ENCODE measurements at regions not wholly inside any gene's neighbourhood (a gene's known extent, or its start where the extent isn't known, plus 50 kb on each side); places are given as distances from the start of the nearest gene placed in this dataset.

DNA sequence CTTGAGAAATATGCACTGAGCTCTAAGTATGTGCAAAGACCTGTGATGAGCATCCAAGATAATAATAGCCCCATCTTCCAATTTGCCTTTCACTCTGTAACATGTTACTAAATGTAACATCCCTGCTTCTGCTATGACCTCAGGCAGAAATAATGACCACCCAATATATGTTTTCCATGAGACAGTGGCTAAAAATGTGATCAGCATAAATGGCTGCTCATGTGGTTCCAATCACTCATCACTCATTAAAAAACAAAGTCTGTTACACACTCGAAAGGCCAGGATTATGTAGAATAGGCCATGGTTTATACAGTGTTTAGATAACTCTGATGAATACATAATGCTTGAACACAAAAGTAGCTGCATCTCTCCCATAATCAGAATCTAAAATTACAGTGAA lies 71.4 kb upstream of the MOCS2 start:
- Histone ChIP-seq H2AFZ (no peak overlapping the region), H3K9ac (no peak overlapping the region), H4K20me1 (ENCODE audit: insufficient read depth) (no peaks in the 10 kb centered on the region), H3K4me2 (ENCODE audit: unreplicated experiment) (no peak overlapping the region), H3K9me2 (ENCODE audit: insufficient read depth) (no peaks in the 10 kb centered on the region), H3K4me3 (no peak overlapping the region), H3K79me2 (ENCODE audit: insufficient read depth) (no peaks in the 10 kb centered on the region), H3K27ac (no peak overlapping the region), H3K27me3 (replicated peaks; ENCODE audit: insufficient read depth) (no peaks in the 10 kb centered on the region), H3K9me3 (ENCODE audit: low read depth) (no peaks in the 10 kb centered on the region), H3K36me3 (ENCODE audit: low read depth) (no peaks in the 10 kb centered on the region), H3K4me1 (ENCODE audit: insufficient read depth) (no peaks in the 10 kb centered on the region), H3F3A (ENCODE audit: insufficient read depth) (no peaks in the 10 kb centered on the region)
- no peak for DNase-seq
- TF ChIP-seq EZH2 (IDR thresholded peaks at IDR 0.05; ENCODE audit: insufficient read depth, poor library complexity, severe bottlenecking) (no peak), EZH2phosphoT487 (IDR thresholded peaks at IDR 0.05; ENCODE audit: insufficient read depth, low read depth) (no peak)
- in situ Hi-C loops (cut with MboI) = no loop called here
- 50 to 74% methylated on average over 1 of the region's 1 CpG for WGBS, 2 experiments (ENCODE audit: low coverage in 1 of 2, low lambda C conversion rate in 2 of 2, missing lambda C conversion rate in 2 of 2)

DNA sequence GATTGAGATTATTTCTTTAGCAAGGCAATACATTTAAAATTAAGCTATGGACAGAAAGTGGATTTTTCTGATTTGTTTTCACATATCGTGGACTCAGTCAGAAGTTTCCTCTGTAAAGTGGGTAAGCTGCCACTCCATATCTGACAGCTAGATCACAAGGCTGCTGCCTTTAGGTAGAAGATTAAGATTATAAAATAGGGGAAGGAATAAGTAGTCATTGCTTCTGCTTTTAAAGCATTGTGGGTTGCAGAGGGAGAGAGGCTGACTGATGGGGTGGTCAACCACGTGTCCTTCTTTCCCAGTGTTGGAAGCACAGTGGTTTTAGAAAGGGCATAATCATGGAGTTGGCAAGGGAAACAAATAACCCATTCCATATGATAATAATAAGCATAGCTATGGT lies 74.3 kb upstream of the MOCS2 start:
- H3K9ac ChIP-seq = no peak overlapping the region
- H3F3A ChIP-seq (ENCODE audit: insufficient read depth) = no peaks in the 10 kb centered on the region
- WGBS, 2 experiments (ENCODE audit: low coverage in 1 of 2, low lambda C conversion rate in 2 of 2, missing lambda C conversion rate in 2 of 2) = 78 to 81% methylated on average over 2 of the region's 2 CpGs
- no peak overlapping the region for H3K4me3 ChIP-seq
- no peak overlapping the region for H2AFZ ChIP-seq
- in situ Hi-C loops (cut with MboI) = no loop called here
- no peaks in the 10 kb centered on the region for H3K9me2 ChIP-seq (ENCODE audit: insufficient read depth)
- no peaks in the 10 kb centered on the region for H3K79me2 ChIP-seq (ENCODE audit: insufficient read depth)
- no peaks in the 10 kb centered on the region for H3K9me3 ChIP-seq (ENCODE audit: low read depth)
- no peaks in the 10 kb centered on the region for H3K36me3 ChIP-seq (ENCODE audit: low read depth)
- no peak overlapping the region for H3K27ac ChIP-seq
- no peaks in the 10 kb centered on the region for H3K27me3 ChIP-seq (replicated peaks; ENCODE audit: insufficient read depth)
- H3K4me1 ChIP-seq (ENCODE audit: insufficient read depth) = no peaks in the 10 kb centered on the region
- no peak overlapping the region for H3K4me2 ChIP-seq (ENCODE audit: unreplicated experiment)
- no peak for DNase-seq
- no peak for TF ChIP-seq EZH2phosphoT487 (IDR thresholded peaks at IDR 0.05; ENCODE audit: insufficient read depth, low read depth)
- TF ChIP-seq EZH2 (IDR thresholded peaks at IDR 0.05; ENCODE audit: insufficient read depth, poor library complexity, severe bottlenecking) = no peak
- H4K20me1 ChIP-seq (ENCODE audit: insufficient read depth) = no peaks in the 10 kb centered on the region

DNA sequence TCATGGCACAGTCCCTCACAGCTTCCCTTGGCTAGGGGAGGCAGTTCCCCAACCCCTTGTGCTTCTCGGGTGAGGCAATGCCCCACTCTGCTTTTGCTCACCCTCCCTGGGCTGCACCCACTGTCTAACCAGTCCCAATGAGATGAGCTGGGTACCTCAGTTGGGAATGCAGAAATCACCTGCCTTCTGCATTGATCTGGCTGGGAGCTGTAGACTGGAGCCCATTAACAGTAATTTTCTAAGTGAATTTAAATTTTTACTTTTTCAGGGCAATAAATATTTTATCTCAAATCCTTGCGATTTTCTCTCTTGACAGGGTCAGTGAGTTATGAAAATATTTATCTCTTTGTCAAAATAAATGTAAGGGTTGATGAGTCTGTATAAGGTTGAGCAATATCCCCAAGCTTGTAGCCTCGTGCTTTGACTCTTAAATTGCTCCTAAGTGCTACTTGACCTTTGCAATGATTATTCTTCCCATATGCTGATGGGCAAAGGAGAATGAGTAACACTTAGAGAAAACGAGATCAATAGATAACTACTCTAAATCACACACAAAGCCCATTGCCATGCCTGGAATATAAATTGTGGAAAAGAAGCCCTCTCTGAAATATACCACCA lies 82.1 kb upstream of the MOCS2 start:
- no peak for TF ChIP-seq EZH2phosphoT487 (IDR thresholded peaks at IDR 0.05; ENCODE audit: insufficient read depth, low read depth)
- Histone ChIP-seq H3K27me3 (replicated peaks; ENCODE audit: insufficient read depth) (no peaks in the 10 kb centered on the region), H3K4me3 (no peak overlapping the region), H3K4me1 (ENCODE audit: insufficient read depth) (peaks cover 8% of the 10 kb centered on the region; the same call in 1 of the 2 replicates), H3K9me2 (ENCODE audit: insufficient read depth) (no peaks in the 10 kb centered on the region), H3K4me2 (ENCODE audit: unreplicated experiment) (no peak overlapping the region), H3K9ac (no peak overlapping the region), H3F3A (ENCODE audit: insufficient read depth) (peaks cover 3% of the 10 kb centered on the region; the same call in 1 of the 2 replicates), H4K20me1 (ENCODE audit: insufficient read depth) (no peaks in the 10 kb centered on the region), H3K79me2 (ENCODE audit: insufficient read depth) (no peaks in the 10 kb centered on the region), H2AFZ (no peak overlapping the region), H3K36me3 (ENCODE audit: low read depth) (no peaks in the 10 kb centered on the region), H3K9me3 (ENCODE audit: low read depth) (no peaks in the 10 kb centered on the region), H3K27ac (no peak overlapping the region)
- no peak for DNase-seq
- 56 to 67% methylated on average over 4 of the region's 4 CpGs for WGBS, 2 experiments (ENCODE audit: low coverage in 1 of 2, low lambda C conversion rate in 2 of 2, missing lambda C conversion rate in 2 of 2)
- in situ Hi-C loops (cut with MboI) = no loop called here

DNA sequence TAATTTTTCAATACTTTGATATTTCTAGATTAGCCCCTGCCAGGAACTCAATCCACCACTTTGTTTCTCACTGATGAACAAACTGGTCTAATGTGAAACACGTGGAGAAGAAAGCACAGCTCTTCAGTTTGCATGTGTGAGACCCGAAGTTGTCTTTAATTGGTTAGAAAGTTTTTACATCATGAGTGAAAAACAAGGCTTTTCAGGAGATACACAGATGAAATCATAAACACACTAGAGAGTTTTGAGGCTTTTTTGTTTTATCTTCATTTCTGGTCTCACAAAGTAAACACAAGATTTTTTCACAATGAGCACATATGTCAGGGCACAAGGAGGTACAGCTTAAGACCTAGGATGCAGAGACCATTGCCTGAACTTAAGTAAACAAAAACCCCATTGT lies 84.5 kb upstream of the MOCS2 start:
- Histone ChIP-seq H3K27ac (no peak overlapping the region), H3K9ac (no peak overlapping the region), H3K79me2 (ENCODE audit: insufficient read depth) (no peaks in the 10 kb centered on the region), H3K4me2 (ENCODE audit: unreplicated experiment) (peak overlapping the region; percentile 53), H3F3A (ENCODE audit: insufficient read depth) (peaks cover 3% of the 10 kb centered on the region; the same call in 1 of the 2 replicates), H3K4me1 (ENCODE audit: insufficient read depth) (peaks cover 8% of the 10 kb centered on the region; the same call in 1 of the 2 replicates), H3K27me3 (replicated peaks; ENCODE audit: insufficient read depth) (no peaks in the 10 kb centered on the region), H2AFZ (peak overlapping the region; percentile 46), H3K4me3 (no peak overlapping the region), H3K9me2 (ENCODE audit: insufficient read depth) (no peaks in the 10 kb centered on the region), H3K36me3 (ENCODE audit: low read depth) (no peaks in the 10 kb centered on the region), H3K9me3 (ENCODE audit: low read depth) (no peaks in the 10 kb centered on the region), H4K20me1 (ENCODE audit: insufficient read depth) (no peaks in the 10 kb centered on the region)
- TF ChIP-seq EZH2phosphoT487 (IDR thresholded peaks at IDR 0.05; ENCODE audit: insufficient read depth, low read depth) (no peak), EZH2 (IDR thresholded peaks at IDR 0.05; ENCODE audit: insufficient read depth, poor library complexity, severe bottlenecking) (no peak)
- no peak for DNase-seq
- in situ Hi-C loops (cut with MboI) = no loop called here
- 3 to 9% methylated on average over 2 of the region's 2 CpGs for WGBS, 2 experiments (ENCODE audit: low coverage in 1 of 2, low lambda C conversion rate in 2 of 2, missing lambda C conversion rate in 2 of 2)

DNA sequence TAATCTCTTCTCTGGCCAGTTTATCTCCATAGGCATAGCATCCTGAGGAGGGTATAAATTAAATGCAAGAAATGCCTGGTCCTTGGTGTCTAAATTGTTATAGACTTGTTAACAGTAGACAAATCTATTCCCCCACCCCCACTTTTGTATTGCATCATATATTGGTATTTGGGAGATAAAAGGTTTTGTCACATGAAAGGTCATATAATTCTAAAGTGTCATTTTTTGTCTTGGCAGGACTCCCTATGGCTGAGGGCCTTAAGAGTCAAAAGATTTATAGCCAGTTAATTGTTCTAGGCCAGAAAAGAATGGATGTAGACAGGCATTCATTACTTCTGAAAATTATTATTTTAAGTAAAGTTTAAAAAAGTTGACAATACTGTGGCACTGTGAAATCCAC lies 90.3 kb upstream of the MOCS2 start:
- DNase-seq = no peak
- no peaks in the 10 kb centered on the region for H3F3A ChIP-seq (ENCODE audit: insufficient read depth)
- H3K9me2 ChIP-seq (ENCODE audit: insufficient read depth) = no peaks in the 10 kb centered on the region
- in situ Hi-C loops (cut with MboI) = no loop called here
- H3K9me3 ChIP-seq (ENCODE audit: low read depth) = no peaks in the 10 kb centered on the region
- no peaks in the 10 kb centered on the region for H3K36me3 ChIP-seq (ENCODE audit: low read depth)
- H3K4me1 ChIP-seq (ENCODE audit: insufficient read depth) = no peaks in the 10 kb centered on the region
- no peak overlapping the region for H3K4me3 ChIP-seq
- no peak overlapping the region for H3K4me2 ChIP-seq (ENCODE audit: unreplicated experiment)
- no peaks in the 10 kb centered on the region for H3K79me2 ChIP-seq (ENCODE audit: insufficient read depth)
- H3K27me3 ChIP-seq (replicated peaks; ENCODE audit: insufficient read depth) = no peaks in the 10 kb centered on the region
- no peak overlapping the region for H2AFZ ChIP-seq
- TF ChIP-seq EZH2 (IDR thresholded peaks at IDR 0.05; ENCODE audit: insufficient read depth, poor library complexity, severe bottlenecking) (no peak), EZH2phosphoT487 (IDR thresholded peaks at IDR 0.05; ENCODE audit: insufficient read depth, low read depth) (no peak)
- no peaks in the 10 kb centered on the region for H4K20me1 ChIP-seq (ENCODE audit: insufficient read depth)
- no peak overlapping the region for H3K27ac ChIP-seq
- H3K9ac ChIP-seq = no peak overlapping the region

All from GM23248 (cell line).